ENCODE measurements at regions not wholly inside any gene's neighbourhood (a gene's known extent, or its start where the extent isn't known, plus 50 kb on each side); places are given as distances from the start of the nearest gene placed in this dataset.

DNA sequence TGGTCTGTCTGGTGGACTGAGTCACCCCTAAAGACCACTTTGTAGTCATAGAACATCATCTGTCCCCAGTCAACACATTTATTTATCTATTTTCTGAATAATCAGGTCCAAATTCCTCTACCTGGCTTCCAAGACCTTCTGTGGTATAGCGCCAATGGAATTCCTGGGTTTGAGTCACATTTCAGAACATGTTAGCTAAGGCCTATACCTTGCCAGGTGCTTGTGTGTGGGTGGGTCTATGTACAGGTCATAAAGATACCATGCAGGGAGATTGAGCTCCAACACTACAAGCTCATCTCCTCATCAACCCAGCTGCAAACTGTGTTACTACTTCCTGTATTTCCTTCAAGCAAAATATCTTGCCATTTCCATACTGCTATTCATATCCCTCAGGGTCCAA lies 113.3 kb downstream of the TRAPPC11 start:
- Histone ChIP-seq H3F3A (ENCODE audit: insufficient read depth, low read length, poor library complexity, severe bottlenecking) (no peaks in the 10 kb centered on the region), H2AFZ (ENCODE audit: low read depth, low read length) (no peak overlapping the region), H3K79me2 (replicated peaks; ENCODE audit: insufficient read depth, low read length) (no peaks in the 10 kb centered on the region), H3K36me3 (ENCODE audit: insufficient read depth, low read length) (no peaks in the 10 kb centered on the region), H3K27me3 (ENCODE audit: insufficient read depth, low read depth, low read length) (no peaks in the 10 kb centered on the region), H3K4me2 (ENCODE audit: low read length) (no peak overlapping the region), H3K9me2 (ENCODE audit: insufficient read depth, low read length) (no peaks in the 10 kb centered on the region), H3K9me3 (ENCODE audit: low read length) (no peaks in the 10 kb centered on the region), H4K20me1 (ENCODE audit: insufficient read depth) (no peaks in the 10 kb centered on the region), H3K27ac (ENCODE audit: low read length) (no peak overlapping the region), H3K9ac (ENCODE audit: low read length) (no peak overlapping the region), H3K4me3 (ENCODE audit: low read length) (no peak overlapping the region)
- TF ChIP-seq SMC3 (conservative IDR thresholded peaks at IDR 0.05; ENCODE audit: poor library complexity): no peak
- no peak for TF ChIP-seq EP300 (conservative IDR thresholded peaks at IDR 0.05; ENCODE audit: poor library complexity, severe bottlenecking)
- no peak for TF ChIP-seq CTCF (IDR thresholded peaks at IDR 0.05; ENCODE audit: poor library complexity, severe bottlenecking)
- TF ChIP-seq MXI1 (conservative IDR thresholded peaks at IDR 0.05; ENCODE audit: poor library complexity, severe bottlenecking): no peak
- no peak for TF ChIP-seq POLR2AphosphoS5 (IDR thresholded peaks at IDR 0.05)
- no peak for TF ChIP-seq EZH2 (IDR thresholded peaks at IDR 0.05; ENCODE audit: borderline replicate concordance, insufficient read depth, low read length, poor library complexity, severe bottlenecking)
- no peak for TF ChIP-seq RAD21 (conservative IDR thresholded peaks at IDR 0.05)
- no peak for TF ChIP-seq TAF1 (IDR thresholded peaks at IDR 0.05; ENCODE audit: low read depth)
- TF ChIP-seq REST (IDR thresholded peaks at IDR 0.05; ENCODE audit: borderline replicate concordance): no peak

DNA sequence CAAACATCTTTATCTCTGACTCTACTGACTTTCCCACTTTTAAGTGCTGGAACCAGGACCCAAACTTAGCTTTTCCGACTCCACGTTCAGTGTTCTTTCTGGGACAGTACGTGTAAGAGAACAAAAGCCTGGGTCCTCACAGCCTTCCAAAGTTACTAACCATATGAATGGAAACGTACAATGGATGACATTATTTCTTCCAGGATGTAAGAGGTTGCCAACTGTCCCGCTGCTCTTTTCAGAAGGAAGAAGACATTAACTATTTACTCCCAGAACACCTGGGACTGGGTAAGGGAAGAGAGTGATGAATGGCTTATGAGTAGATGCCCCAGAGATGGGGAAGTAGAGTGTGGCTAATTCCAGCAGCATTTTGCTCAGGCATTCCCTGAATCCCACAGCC lies 114.7 kb downstream of the TRAPPC11 start:
- no peaks in the 10 kb centered on the region for H3K79me2 ChIP-seq (replicated peaks; ENCODE audit: insufficient read depth, low read length)
- H3F3A ChIP-seq (ENCODE audit: insufficient read depth, low read length, poor library complexity, severe bottlenecking): no peaks in the 10 kb centered on the region
- no peak overlapping the region for H3K4me3 ChIP-seq (ENCODE audit: low read length)
- H3K27me3 ChIP-seq (ENCODE audit: insufficient read depth, low read depth, low read length): no peaks in the 10 kb centered on the region
- no peaks in the 10 kb centered on the region for H4K20me1 ChIP-seq (ENCODE audit: insufficient read depth)
- H2AFZ ChIP-seq (ENCODE audit: low read depth, low read length): no peak overlapping the region
- H3K9ac ChIP-seq (ENCODE audit: low read length): no peak overlapping the region
- H3K9me2 ChIP-seq (ENCODE audit: insufficient read depth, low read length): no peaks in the 10 kb centered on the region
- H3K4me2 ChIP-seq (ENCODE audit: low read length): no peak overlapping the region
- TF ChIP-seq MXI1 (conservative IDR thresholded peaks at IDR 0.05; ENCODE audit: poor library complexity, severe bottlenecking) (no peak), POLR2AphosphoS5 (IDR thresholded peaks at IDR 0.05) (no peak), EZH2 (IDR thresholded peaks at IDR 0.05; ENCODE audit: borderline replicate concordance, insufficient read depth, low read length, poor library complexity, severe bottlenecking) (no peak), EP300 (conservative IDR thresholded peaks at IDR 0.05; ENCODE audit: poor library complexity, severe bottlenecking) (no peak), RAD21 (conservative IDR thresholded peaks at IDR 0.05) (no peak), TAF1 (IDR thresholded peaks at IDR 0.05; ENCODE audit: low read depth) (no peak), REST (IDR thresholded peaks at IDR 0.05; ENCODE audit: borderline replicate concordance) (no peak), CTCF (IDR thresholded peaks at IDR 0.05; ENCODE audit: poor library complexity, severe bottlenecking) (no peak), SMC3 (conservative IDR thresholded peaks at IDR 0.05; ENCODE audit: poor library complexity) (no peak)
- no peaks in the 10 kb centered on the region for H3K36me3 ChIP-seq (ENCODE audit: insufficient read depth, low read length)
- H3K27ac ChIP-seq (ENCODE audit: low read length): no peak overlapping the region
- no peaks in the 10 kb centered on the region for H3K9me3 ChIP-seq (ENCODE audit: low read length)

Data from neural cell (in vitro differentiated cells).